K562 (cell line): ENCODE measurements at regions not wholly inside any gene's neighbourhood (a gene's known extent, or its start where the extent isn't known, plus 50 kb on each side); places are given as distances from the start of the nearest gene placed in this dataset.

Experiments used
- ATAC-seq: fragments of 200-7000 bp; cut with Tn5 transposase; 3 replicates; pipeline ENCODE4 v1.9.1; 2020; ENCODE audit warnings: moderate library complexity
- BruUV-seq: library from RNA; stranded (reverse); fragments of 400-500 nt; replicated peaks from 2 replicates; lab custom pipeline; 2021; lab: Mats Ljungman, UMichigan
- CTCF ChIA-PET: fragments of 300-600 bp; formaldehyde crosslinking; extraction: SDS; loops from one replicate; lab custom pipeline; 2021; ENCODE audit warnings: low intra/inter-chr PET ratio; lab: Yijun Ruan, JAX
- POLR2A ChIA-PET: fragments of 300-600, 350-650 bp; sonication (Branson Sonifier 250); formaldehyde crosslinking; extraction: SDS; loops from one replicate; lab custom pipeline; 2021; ENCODE audit warnings: antibody characterized with exemption, inconsistent platforms; lab: Yijun Ruan, JAX
- DNase-seq, 4 experiments: peaks; one replicate each; pipeline versions ENCODE4 v3.0.0 to v3.0.0-alpha.2; 2011 to 2018; ENCODE audit warnings: low spot score in 3 of 4, mixed read lengths in 3 of 4; ENCODE audit errors: extremely low read depth in 1 of 4
- FAIRE-seq: peaks from 2 replicates; lab custom pipeline; 2011; peaks lifted over from hg19 to GRCh38; lab: Jason Lieb, UNC
- H2AFZ ChIP-seq: 2 replicates; pipeline ENCODE4 v1.6.0; 2011; ENCODE audit warnings: low read depth, low read length, control low read depth, inconsistent platforms
- H3K27ac ChIP-seq: fragments of 200-600 bp; 3 replicates; pipeline ENCODE4 v1.8.0; 2011; ENCODE audit warnings: low read depth, mild to moderate bottlenecking, control low read depth, inconsistent platforms, low read length, moderate library complexity, mixed read lengths; ENCODE audit errors: extremely low read depth
- H3K27me3 ChIP-seq, 2 experiments: fragments of 300-600 bp in 1 of 2; 2 replicates in 1 of 2; 3 replicates in 1 of 2; pipeline versions ENCODE4 v1.6.0 to v1.8.0; 2011; ENCODE audit warnings: inconsistent platforms in 2 of 2, low read length in 2 of 2, mild to moderate bottlenecking in 1 of 2, mixed read lengths in 1 of 2, moderate library complexity in 1 of 2; ENCODE audit not compliant: control insufficient read depth in 2 of 2, insufficient read depth in 2 of 2
- H3K36me3 ChIP-seq: fragments of 300-600 bp; 3 replicates; pipeline ENCODE4 v1.8.0; 2011; ENCODE audit warnings: mild to moderate bottlenecking, low read length, inconsistent platforms; ENCODE audit not compliant: control insufficient read depth, insufficient read depth
- H3K4me1 ChIP-seq, 2 experiments: fragments of 200-600 bp in 1 of 2; replicated peaks in 1 of 2; 2 replicates in 1 of 2; 3 replicates in 1 of 2; pipeline versions ENCODE4 v1.5.1 to v1.8.0; 2011; ENCODE audit warnings: inconsistent platforms in 2 of 2, low read length in 2 of 2, mild to moderate bottlenecking in 1 of 2, mixed read lengths in 1 of 2, moderate library complexity in 1 of 2; ENCODE audit not compliant: control insufficient read depth in 2 of 2, insufficient read depth in 2 of 2
- H3K4me2 ChIP-seq: 2 replicates; pipeline ENCODE4 v1.6.1; 2011; ENCODE audit warnings: low read length, control low read depth, inconsistent platforms, mixed read lengths; ENCODE audit not compliant: insufficient read depth
- H3K4me3 ChIP-seq: fragments of 200-600 bp; sonication (generic), shearing (Covaris generic); 2 replicates; pipeline ENCODE4 v1.5.1; 2016; ENCODE audit warnings: control low read depth, inconsistent platforms
- H3K79me2 ChIP-seq: fragments of 200-600 bp; 3 replicates; pipeline ENCODE4 v1.8.0; 2011; ENCODE audit warnings: low read length, inconsistent platforms; ENCODE audit not compliant: control insufficient read depth, insufficient read depth
- H3K9ac ChIP-seq, 2 experiments: 2 replicates each; pipeline versions ENCODE4 v1.6.0 to v1.6.1; 2011; ENCODE audit warnings: low read depth in 2 of 2, low read length in 2 of 2, control low read depth in 1 of 2, inconsistent platforms in 1 of 2, mild to moderate bottlenecking in 1 of 2, mixed read lengths in 1 of 2; ENCODE audit not compliant: insufficient read depth in 1 of 2
- H3K9me1 ChIP-seq: one replicate; pipeline ENCODE4 v1.6.0; 2011; ENCODE audit warnings: inconsistent platforms, mild to moderate bottlenecking, low read length, moderate library complexity; ENCODE audit not compliant: control insufficient read depth, insufficient read depth
- H3K9me3 ChIP-seq: replicated peaks from 2 replicates; pipeline ENCODE4 v1.5.1; 2011; ENCODE audit warnings: low read depth, low read length, inconsistent platforms; ENCODE audit not compliant: control insufficient read depth, insufficient read depth
- H4K20me1 ChIP-seq: replicated peaks from 2 replicates; pipeline ENCODE4 v1.6.1; 2011; ENCODE audit warnings: low read length, inconsistent platforms, mixed read lengths; ENCODE audit not compliant: control insufficient read depth, insufficient read depth
- FOXJ3 ChIP-seq: sonication (generic); formaldehyde crosslinking; IDR thresholded peaks from 2 replicates; pipeline ENCODE4 v1.4.0; 2020; ENCODE audit warnings: mild to moderate bottlenecking, missing genetic modification reagents
- NKRF ChIP-seq: fragments of 450-650 bp; IDR thresholded peaks from 2 replicates; pipeline ENCODE4 v1.6.1; 2016; ENCODE audit warnings: borderline replicate concordance
- ZNF57 ChIP-seq: fragments of 450-650 bp; formaldehyde crosslinking; IDR thresholded peaks from 2 replicates; pipeline ENCODE4 v1.4.0; 2020; ENCODE audit warnings: mild to moderate bottlenecking, moderate library complexity
- WGBS: fragments of 100-300 bp; shearing (Covaris generic); methylation state at CpG from one replicate; pipeline ENCODE4 v1.1.6; 2016; ENCODE audit warnings: low coverage, mixed read lengths; ENCODE audit not compliant: insufficient coverage; ENCODE audit errors: missing lambda C conversion rate; 5-methylcytosine and 5-hydroxymethylcytosine counted together
- in situ Hi-C: fragments of 300-500 bp; cut with MboI; formaldehyde crosslinking; loops from 4 replicates; pipeline ENCODE4 v1.15.0; 2018; ENCODE audit warnings: inconsistent platforms, mixed read lengths
- intact Hi-C: fragments of 100-400 bp; cut with micrococcal nuclease; formaldehyde crosslinking; loops from 2 replicates; pipeline ENCODE4 v1.14.2; 2022
- TF ChIP-seq, protein P1 (sequence below): fragments of 150-350 bp; conservative IDR thresholded peaks from 2 replicates; pipeline ENCODE4 v1.6.1; 2014; ENCODE audit warnings: low read length

- H3K4me1 ChIP-seq, result no peaks in the 10 kb centered on the region
- POLR2A ChIA-PET, result no interaction called here
- WGBS, result 0% methylated on average over 2 of the region's 2 CpGs
- no peaks in the 10 kb centered on the region for H3K79me2 ChIP-seq
- H3K9me3 ChIP-seq, result no peaks in the 10 kb centered on the region
- no peaks in the 10 kb centered on the region for H3K27me3 ChIP-seq
- CTCF ChIA-PET, result no interaction called here
- H2AFZ ChIP-seq, result no peak overlapping the region
- FAIRE-seq, result no peak
- H3K9ac ChIP-seq, result no peak overlapping the region
- in situ Hi-C loops, result no loop called here
- no peak overlapping the region for H3K4me2 ChIP-seq
- no TSS peak for BruUV-seq
- no peaks in the 10 kb centered on the region for H3K36me3 ChIP-seq
- H4K20me1 ChIP-seq, result no peaks in the 10 kb centered on the region
- H3K4me3 ChIP-seq, result no peak overlapping the region
- no peak for ATAC-seq
- no peak overlapping the region for H3K27ac ChIP-seq
- no peaks in the 10 kb centered on the region for H3K9me1 ChIP-seq
- DNase-seq, result no peak
- intact Hi-C loops, result no loop called here
- TF ChIP-seq ZNF57 (CRISPR knock-in tag) (no peak), NKRF (no peak), FOXJ3 (CRISPR knock-in tag) (no peak)
- TF ChIP-seq, protein P1, sequence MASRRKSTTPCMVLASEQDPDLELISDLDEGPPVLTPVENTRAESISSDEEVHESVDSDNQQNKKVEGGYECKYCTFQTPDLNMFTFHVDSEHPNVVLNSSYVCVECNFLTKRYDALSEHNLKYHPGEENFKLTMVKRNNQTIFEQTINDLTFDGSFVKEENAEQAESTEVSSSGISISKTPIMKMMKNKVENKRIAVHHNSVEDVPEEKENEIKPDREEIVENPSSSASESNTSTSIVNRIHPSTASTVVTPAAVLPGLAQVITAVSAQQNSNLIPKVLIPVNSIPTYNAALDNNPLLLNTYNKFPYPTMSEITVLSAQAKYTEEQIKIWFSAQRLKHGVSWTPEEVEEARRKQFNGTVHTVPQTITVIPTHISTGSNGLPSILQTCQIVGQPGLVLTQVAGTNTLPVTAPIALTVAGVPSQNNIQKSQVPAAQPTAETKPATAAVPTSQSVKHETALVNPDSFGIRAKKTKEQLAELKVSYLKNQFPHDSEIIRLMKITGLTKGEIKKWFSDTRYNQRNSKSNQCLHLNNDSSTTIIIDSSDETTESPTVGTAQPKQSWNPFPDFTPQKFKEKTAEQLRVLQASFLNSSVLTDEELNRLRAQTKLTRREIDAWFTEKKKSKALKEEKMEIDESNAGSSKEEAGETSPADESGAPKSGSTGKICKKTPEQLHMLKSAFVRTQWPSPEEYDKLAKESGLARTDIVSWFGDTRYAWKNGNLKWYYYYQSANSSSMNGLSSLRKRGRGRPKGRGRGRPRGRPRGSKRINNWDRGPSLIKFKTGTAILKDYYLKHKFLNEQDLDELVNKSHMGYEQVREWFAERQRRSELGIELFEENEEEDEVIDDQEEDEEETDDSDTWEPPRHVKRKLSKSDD, result no peak
- TF ChIP-seq, all 486 proteins: peak for 0
These were observed 357.6 kb downstream of the RFC3 start for GRCh38 chr13:34175551-34175950.
